Upper lobe of left lung (tissue), 6 donors: ENCODE measurements at regions not wholly inside any gene's neighbourhood (a gene's known extent, or its start where the extent isn't known, plus 50 kb on each side); places are given as distances from the start of the nearest gene placed in this dataset.

Experiments
- ATAC-seq, 2 donors: fragments of 200-7000 bp; cut with Tn5 transposase; one replicate each; pipeline ENCODE4 v1.9.1; 2022; ENCODE audit warnings: mild to moderate bottlenecking in 2 of 2, moderate library complexity in 2 of 2; ENCODE audit not compliant: low FRiP score in 2 of 2
- DNase-seq, 2 donors: peaks; one replicate each; pipeline ENCODE4 v3.0.0-alpha.2; 2019 to 2020
- H3K27ac ChIP-seq, 4 donors: fragments of 200-600 bp; sonication (generic); one replicate each; pipeline ENCODE4 v1.5.1; 2016 to 2019
- H3K27me3 ChIP-seq, 4 donors: fragments of 200-600 bp; sonication (generic); one replicate each; pipeline ENCODE4 v1.5.1; 2017 to 2019
- H3K36me3 ChIP-seq, 4 donors: fragments of 200-600 bp; sonication (generic); one replicate each; pipeline ENCODE4 v1.5.1; 2016 to 2019
- H3K4me1 ChIP-seq, 4 donors: fragments of 200-600 bp; sonication (generic); one replicate each; pipeline ENCODE4 v1.5.1; 2018 to 2019
- H3K4me3 ChIP-seq, 4 donors: fragments of 200-600 bp; sonication (generic); one replicate each; pipeline ENCODE4 v1.5.1; 2017 to 2019; ENCODE audit warnings: mild to moderate bottlenecking in 2 of 4, moderate library complexity in 1 of 4
- H3K9me3 ChIP-seq, 4 donors: fragments of 200-600 bp; sonication (generic); one replicate each; pipeline ENCODE4 v1.5.1; 2018 to 2019
- EP300 ChIP-seq, 4 donors: sonication (generic); formaldehyde crosslinking; IDR thresholded peaks; one replicate each; pipeline ENCODE4 v1.5.1; 2017; ENCODE audit warnings: antibody characterized with exemption in 4 of 4, control low read depth in 2 of 4
- POLR2A ChIP-seq, 4 donors: fragments of 450-650 bp; IDR thresholded peaks; one replicate each; pipeline ENCODE4 v1.5.1; 2016 to 2017; ENCODE audit warnings: antibody characterized with exemption in 4 of 4, mild to moderate bottlenecking in 2 of 4
- POLR2AphosphoS5 ChIP-seq, 2 donors: sonication (generic); formaldehyde crosslinking; IDR thresholded peaks; one replicate each; pipeline ENCODE4 v1.5.1; 2017; ENCODE audit warnings: antibody characterized with exemption in 2 of 2
- WGBS, 2 donors: methylation state at CpG; one replicate each; pipeline ENCODE4 v1.1.5; 2017 to 2018; 5-methylcytosine and 5-hydroxymethylcytosine counted together
- TF ChIP-seq, protein P1 (sequence below), 6 experiments: fragments of 450-650 bp in 4 of 6; fragments of 200-600 bp in 2 of 6; sonication (generic) in 2 of 6; IDR thresholded peaks; one replicate each; pipeline ENCODE4 v1.5.1; 2016 to 2019; ENCODE audit warnings: antibody characterized with exemption in 6 of 6
- donor health status: DM: no; HTN: no; CAD: no; lungs with moderate emphysema.
- donor health status: DM: no; HTN: yes; CAD: no; lungs with severe emphysema.

DNA sequence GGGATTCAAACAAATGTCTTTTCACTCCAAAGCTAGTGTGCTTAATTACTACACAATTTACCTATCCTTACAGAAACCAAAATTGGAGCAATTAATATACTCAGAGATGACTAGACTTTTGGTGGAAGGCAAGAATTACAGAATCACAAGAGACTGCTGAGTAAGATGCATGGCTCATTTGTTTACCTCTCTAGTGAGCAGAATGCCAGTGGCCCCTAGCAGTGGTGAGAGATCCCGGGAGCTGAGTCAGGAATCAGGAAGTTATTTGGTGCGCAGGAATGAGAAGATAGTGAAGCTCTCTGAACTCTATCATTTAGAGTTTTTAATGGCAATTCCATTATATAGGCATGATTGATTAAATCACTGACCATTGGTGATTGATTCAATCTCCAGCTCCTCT lies 188.9 kb upstream of the SESN3 start:
- H3K36me3 ChIP-seq = no peaks in the 10 kb centered on the region
- no peak for ATAC-seq
- H3K27me3 ChIP-seq = no peaks in the 10 kb centered on the region
- H3K27ac ChIP-seq = no peak overlapping the region
- TF ChIP-seq, protein P1, sequence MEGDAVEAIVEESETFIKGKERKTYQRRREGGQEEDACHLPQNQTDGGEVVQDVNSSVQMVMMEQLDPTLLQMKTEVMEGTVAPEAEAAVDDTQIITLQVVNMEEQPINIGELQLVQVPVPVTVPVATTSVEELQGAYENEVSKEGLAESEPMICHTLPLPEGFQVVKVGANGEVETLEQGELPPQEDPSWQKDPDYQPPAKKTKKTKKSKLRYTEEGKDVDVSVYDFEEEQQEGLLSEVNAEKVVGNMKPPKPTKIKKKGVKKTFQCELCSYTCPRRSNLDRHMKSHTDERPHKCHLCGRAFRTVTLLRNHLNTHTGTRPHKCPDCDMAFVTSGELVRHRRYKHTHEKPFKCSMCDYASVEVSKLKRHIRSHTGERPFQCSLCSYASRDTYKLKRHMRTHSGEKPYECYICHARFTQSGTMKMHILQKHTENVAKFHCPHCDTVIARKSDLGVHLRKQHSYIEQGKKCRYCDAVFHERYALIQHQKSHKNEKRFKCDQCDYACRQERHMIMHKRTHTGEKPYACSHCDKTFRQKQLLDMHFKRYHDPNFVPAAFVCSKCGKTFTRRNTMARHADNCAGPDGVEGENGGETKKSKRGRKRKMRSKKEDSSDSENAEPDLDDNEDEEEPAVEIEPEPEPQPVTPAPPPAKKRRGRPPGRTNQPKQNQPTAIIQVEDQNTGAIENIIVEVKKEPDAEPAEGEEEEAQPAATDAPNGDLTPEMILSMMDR (IDR thresholded peaks at IDR 0.05) = no peak
- TF ChIP-seq POLR2AphosphoS5 (IDR thresholded peaks at IDR 0.05) (no peak), EP300 (IDR thresholded peaks at IDR 0.05) (no peak), POLR2A (IDR thresholded peaks at IDR 0.05) (no peak)
- no peaks in the 10 kb centered on the region for H3K4me1 ChIP-seq
- no peak overlapping the region for H3K4me3 ChIP-seq
- H3K9me3 ChIP-seq = no peaks in the 10 kb centered on the region
- WGBS, 2 donors = 65 to 83% methylated on average over 2 of the region's 2 CpGs
- DNase-seq = no peak

GRCh38 chr11:95418916-95419315 lies 187.9 kb upstream of the SESN3 start:
- 81 to 97% methylated on average over 1 of the region's 1 CpG for WGBS, 2 donors
- no peaks in the 10 kb centered on the region for H3K36me3 ChIP-seq
- no peaks in the 10 kb centered on the region for H3K9me3 ChIP-seq
- no peaks in the 10 kb centered on the region for H3K27me3 ChIP-seq
- DNase-seq (no peak), ATAC-seq (no peak)
- no peaks in the 10 kb centered on the region for H3K4me1 ChIP-seq
- H3K27ac ChIP-seq = no peak overlapping the region
- no peak overlapping the region for H3K4me3 ChIP-seq
- no peak for TF ChIP-seq POLR2A (IDR thresholded peaks at IDR 0.05)

DNA sequence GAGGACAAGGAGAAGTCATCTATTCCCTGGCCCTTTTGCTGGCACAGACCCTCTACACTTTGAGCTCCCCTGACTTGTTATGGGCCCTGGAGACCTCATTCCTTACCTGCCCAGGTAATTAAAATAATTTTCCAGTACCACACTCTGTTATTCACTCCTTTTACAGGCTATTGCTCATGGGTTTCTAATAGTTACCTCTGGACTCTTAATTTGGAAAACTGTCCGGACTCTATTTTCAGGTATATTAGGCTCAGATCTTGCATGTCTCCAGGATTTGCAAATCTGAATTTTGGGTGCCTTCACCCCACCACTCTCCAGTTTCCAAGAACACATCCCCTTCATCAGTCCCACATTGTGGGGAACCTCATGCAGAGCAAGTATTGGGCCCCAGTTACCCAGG lies 186.8 kb upstream of the SESN3 start:
- H3K27me3 ChIP-seq = no peaks in the 10 kb centered on the region
- WGBS, 2 donors = 96 to 100% methylated on average over 1 of the region's 1 CpG
- ATAC-seq (no peak), DNase-seq (no peak)
- H3K4me1 ChIP-seq = no peaks in the 10 kb centered on the region
- H3K9me3 ChIP-seq = no peaks in the 10 kb centered on the region
- TF ChIP-seq EP300 (IDR thresholded peaks at IDR 0.05) (no peak), POLR2A (IDR thresholded peaks at IDR 0.05) (no peak), POLR2AphosphoS5 (IDR thresholded peaks at IDR 0.05) (no peak)
- TF ChIP-seq, protein P1 (IDR thresholded peaks at IDR 0.05) = no peak
- no peak overlapping the region for H3K4me3 ChIP-seq
- H3K27ac ChIP-seq = no peak overlapping the region
- no peaks in the 10 kb centered on the region for H3K36me3 ChIP-seq

GRCh38 chr11:95415837-95416304 lies 184.9 kb upstream of the SESN3 start:
- no peak overlapping the region for H3K4me3 ChIP-seq
- no peak for ATAC-seq
- H3K9me3 ChIP-seq = no peaks in the 10 kb centered on the region
- DNase-seq = no peak
- WGBS, 2 donors = 65 to 83% methylated on average over 3 of the region's 3 CpGs
- H3K27ac ChIP-seq = no peak overlapping the region
- no peaks in the 10 kb centered on the region for H3K27me3 ChIP-seq
- TF ChIP-seq, protein P1 (IDR thresholded peaks at IDR 0.05) = no peak
- TF ChIP-seq EP300 (IDR thresholded peaks at IDR 0.05) (no peak), POLR2A (IDR thresholded peaks at IDR 0.05) (no peak), POLR2AphosphoS5 (IDR thresholded peaks at IDR 0.05) (no peak)
- H3K36me3 ChIP-seq = no peaks in the 10 kb centered on the region
- H3K4me1 ChIP-seq = no peaks in the 10 kb centered on the region

DNA sequence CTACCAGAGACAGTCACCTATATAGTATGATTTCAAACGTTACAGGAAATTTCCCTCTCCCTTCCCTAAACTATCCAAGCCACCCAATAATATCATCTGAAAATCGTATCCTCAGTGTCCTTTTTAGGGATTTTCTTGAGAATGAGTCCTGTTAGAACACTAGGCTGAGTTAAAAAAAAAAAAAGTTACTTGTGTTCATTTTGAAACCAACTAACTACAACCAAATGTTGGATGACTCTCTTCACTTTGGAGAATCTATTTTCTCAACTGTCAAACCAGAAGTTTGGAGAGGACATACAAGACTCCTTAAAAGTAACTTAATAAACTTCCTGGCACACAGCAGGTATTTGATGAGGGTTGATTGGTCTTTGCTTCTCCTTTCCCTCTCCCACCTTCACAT lies 183.2 kb upstream of the SESN3 start:
- DNase-seq = no peak
- Histone ChIP-seq H3K4me1 (no peaks in the 10 kb centered on the region), H3K27ac (no peak overlapping the region), H3K27me3 (no peaks in the 10 kb centered on the region), H3K9me3 (no peaks in the 10 kb centered on the region), H3K4me3 (no peak overlapping the region), H3K36me3 (no peaks in the 10 kb centered on the region)
- TF ChIP-seq POLR2A (IDR thresholded peaks at IDR 0.05) (no peak), EP300 (IDR thresholded peaks at IDR 0.05) (no peak), POLR2AphosphoS5 (IDR thresholded peaks at IDR 0.05) (no peak)
- TF ChIP-seq, protein P1 (IDR thresholded peaks at IDR 0.05) = no peak
- 74 to 78% methylated on average over 2 of the region's 2 CpGs for WGBS, 2 donors
- no peak for ATAC-seq
